ENCODE measurements at regions not wholly inside any gene's neighbourhood (a gene's known extent, or its start where the extent isn't known, plus 50 kb on each side); places are given as distances from the start of the nearest gene placed in this dataset.

DNA sequence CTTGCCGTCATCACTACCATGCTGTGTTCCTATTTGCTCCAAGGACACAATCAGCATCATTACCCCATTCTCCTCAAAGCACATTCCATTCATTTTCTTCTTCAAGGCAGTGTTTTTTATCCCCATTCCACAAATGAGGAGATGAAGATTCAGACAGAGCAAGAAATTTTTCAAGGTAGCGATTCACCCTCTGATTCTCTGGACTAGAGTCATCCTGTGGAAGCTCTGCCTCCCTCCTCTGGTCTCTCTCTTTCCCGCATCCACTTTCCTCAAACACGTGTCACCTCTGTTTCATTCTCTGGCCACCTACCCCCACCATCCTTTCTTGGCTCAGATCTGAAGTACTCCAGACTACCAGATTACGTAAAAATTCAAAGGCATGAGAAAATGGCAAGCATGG lies 297.9 kb downstream of the SOX11 start:
- TF ChIP-seq, protein P1, sequence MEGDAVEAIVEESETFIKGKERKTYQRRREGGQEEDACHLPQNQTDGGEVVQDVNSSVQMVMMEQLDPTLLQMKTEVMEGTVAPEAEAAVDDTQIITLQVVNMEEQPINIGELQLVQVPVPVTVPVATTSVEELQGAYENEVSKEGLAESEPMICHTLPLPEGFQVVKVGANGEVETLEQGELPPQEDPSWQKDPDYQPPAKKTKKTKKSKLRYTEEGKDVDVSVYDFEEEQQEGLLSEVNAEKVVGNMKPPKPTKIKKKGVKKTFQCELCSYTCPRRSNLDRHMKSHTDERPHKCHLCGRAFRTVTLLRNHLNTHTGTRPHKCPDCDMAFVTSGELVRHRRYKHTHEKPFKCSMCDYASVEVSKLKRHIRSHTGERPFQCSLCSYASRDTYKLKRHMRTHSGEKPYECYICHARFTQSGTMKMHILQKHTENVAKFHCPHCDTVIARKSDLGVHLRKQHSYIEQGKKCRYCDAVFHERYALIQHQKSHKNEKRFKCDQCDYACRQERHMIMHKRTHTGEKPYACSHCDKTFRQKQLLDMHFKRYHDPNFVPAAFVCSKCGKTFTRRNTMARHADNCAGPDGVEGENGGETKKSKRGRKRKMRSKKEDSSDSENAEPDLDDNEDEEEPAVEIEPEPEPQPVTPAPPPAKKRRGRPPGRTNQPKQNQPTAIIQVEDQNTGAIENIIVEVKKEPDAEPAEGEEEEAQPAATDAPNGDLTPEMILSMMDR (IDR thresholded peaks at IDR 0.05), result no peak
- no peak for TF ChIP-seq EP300 (IDR thresholded peaks at IDR 0.05)
- TF ChIP-seq POLR2A (IDR thresholded peaks at IDR 0.05), result no peak
